Globus pallidus (tissue), 1 donor: ENCODE measurements at regions not wholly inside any gene's neighbourhood (a gene's known extent, or its start where the extent isn't known, plus 50 kb on each side); places are given as distances from the start of the nearest gene placed in this dataset.
"Not testable (repeated sequence)": the region's sequence is repeated elsewhere in the genome, so short reads cannot be mapped to it uniquely, and the experiment has no call there.

ENCODE experiments used
- DNase-seq: peaks from one replicate; pipeline ENCODE4 v3.0.0-alpha.2; 2015; ENCODE audit warnings: low spot score

- not testable (repeated sequence) for DNase-seq
Measured at GRCh38 chr15:20003471-20003870, 538.1 kb downstream of the GOLGA6L6 start.

GRCh38 chr15:20002560-20002959, 539.0 kb downstream of the GOLGA6L6 start:
- not testable (repeated sequence) for DNase-seq

GRCh38 chr15:19996574-19997194, 544.9 kb downstream of the GOLGA6L6 start:
- not testable (repeated sequence) for DNase-seq

GRCh38 chr15:19995296-19995695, 546.3 kb downstream of the GOLGA6L6 start:
- DNase-seq: not testable (repeated sequence)

- no peak for DNase-seq
Measured at GRCh38 chr15:19992428-19992827, 549.2 kb downstream of the GOLGA6L6 start.

GRCh38 chr15:19988094-19988660, 553.4 kb downstream of the GOLGA6L6 start:
- DNase-seq: no peak

- DNase-seq: no peak
Measured at GRCh38 chr15:19987389-19988048, 554.1 kb downstream of the GOLGA6L6 start.

GRCh38 chr15:19984101-19984500, 557.5 kb downstream of the GOLGA6L6 start:
- DNase-seq: no peak

- no peak for DNase-seq
Measured at GRCh38 chr15:19974998-19975397, 566.6 kb downstream of the GOLGA6L6 start.

- no peak for DNase-seq
Measured at GRCh38 chr15:19973718-19974117, 567.9 kb downstream of the GOLGA6L6 start.

GRCh38 chr15:19972582-19972981, 569.0 kb downstream of the GOLGA6L6 start:
- DNase-seq: not testable (repeated sequence)

- not testable (repeated sequence) for DNase-seq
Measured at GRCh38 chr15:19965574-19965973, 576.0 kb downstream of the GOLGA6L6 start.

GRCh38 chr15:19964480-19964879, 577.1 kb downstream of the GOLGA6L6 start:
- not testable (repeated sequence) for DNase-seq

GRCh38 chr15:19956124-19956796, 585.3 kb downstream of the GOLGA6L6 start:
- DNase-seq: no peak

- DNase-seq: no peak
Measured at GRCh38 chr15:19944261-19944888, 597.2 kb downstream of the GOLGA6L6 start.

- DNase-seq: no peak
Measured at GRCh38 chr15:19943515-19943914, 598.1 kb downstream of the GOLGA6L6 start.

GRCh38 chr15:19903281-19903680, 638.3 kb downstream of the GOLGA6L6 start:
- DNase-seq: not testable (repeated sequence)

GRCh38 chr15:19902388-19902787, 639.2 kb downstream of the GOLGA6L6 start:
- DNase-seq: not testable (repeated sequence)

GRCh38 chr15:19901414-19901813, 640.2 kb downstream of the GOLGA6L6 start:
- DNase-seq: not testable (repeated sequence)

GRCh38 chr15:19899021-19899824, 642.4 kb downstream of the GOLGA6L6 start:
- no peak for DNase-seq

GRCh38 chr15:19888811-19889210, 652.8 kb downstream of the GOLGA6L6 start:
- not testable (repeated sequence) for DNase-seq
